ENCODE measurements at regions not wholly inside any gene's neighbourhood (a gene's known extent, or its start where the extent isn't known, plus 50 kb on each side); places are given as distances from the start of the nearest gene placed in this dataset.
"Not testable (repeated sequence)": the region's sequence is repeated elsewhere in the genome, so short reads cannot be mapped to it uniquely, and the experiment has no call there.

DNA sequence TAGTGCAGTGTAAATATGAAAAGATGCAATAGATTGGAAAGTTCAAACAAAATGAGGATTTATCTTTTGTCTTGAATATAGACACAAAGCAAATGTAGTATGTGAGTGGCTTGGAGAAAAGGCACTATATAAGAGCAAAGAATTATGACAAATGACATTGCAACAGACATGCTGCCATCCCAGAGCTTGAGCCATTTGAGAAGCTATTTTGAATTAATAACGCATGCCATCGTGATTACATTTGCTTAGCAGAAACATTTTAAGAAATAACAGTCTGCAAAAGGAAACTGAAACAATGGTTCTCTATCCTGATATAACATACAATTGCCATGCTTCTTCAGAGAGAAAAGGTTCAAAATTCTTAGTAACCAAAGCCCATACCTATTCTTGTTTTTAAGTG is 677.1 kb downstream of the ZEB2 start:
- H3K4me3 ChIP-seq (ENCODE audit: low read depth, low read length) = no peak overlapping the region
- no peak for DNase-seq (ENCODE audit: low read depth)
- ChIA-PET POLR2A (no interaction called here), CTCF (interaction anchor here (1.2 kb wide), 1 partner anchor 11 kb away, joined by 4 read pairs; no protein-coding TSS in a partner anchor)
- no peaks in the 10 kb centered on the region for H3K36me3 ChIP-seq (ENCODE audit: control insufficient read depth, insufficient read depth, low read length)
- H3K27me3 ChIP-seq (ENCODE audit: control insufficient read depth, insufficient read depth, low read length) = no peaks in the 10 kb centered on the region
- no peak for TF ChIP-seq CTCF (IDR thresholded peaks at IDR 0.05; ENCODE audit: insufficient read depth, low read depth, low read length)

DNA sequence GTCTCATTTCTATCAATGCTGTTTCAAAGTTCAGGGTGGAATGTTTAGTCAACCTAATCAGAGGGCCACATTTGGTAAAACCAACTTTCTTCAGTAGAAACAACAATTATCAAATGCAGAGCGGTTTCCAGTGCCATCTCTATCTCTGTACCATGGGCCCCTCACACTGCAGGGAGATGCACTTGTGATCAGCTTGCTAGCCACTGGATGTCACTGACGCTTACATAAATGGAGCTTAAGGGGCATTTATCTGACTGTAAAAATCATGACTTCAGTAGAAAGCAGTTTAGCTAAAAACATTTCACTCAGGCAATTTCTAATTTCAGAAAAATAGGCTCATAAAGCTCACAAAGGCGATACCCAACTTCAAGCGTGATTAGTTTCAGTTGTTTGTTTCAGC is 678.0 kb downstream of the ZEB2 start:
- Histone ChIP-seq H3K4me3 (ENCODE audit: low read depth, low read length) (no peak overlapping the region), H3K36me3 (ENCODE audit: control insufficient read depth, insufficient read depth, low read length) (no peaks in the 10 kb centered on the region), H3K27me3 (ENCODE audit: control insufficient read depth, insufficient read depth, low read length) (no peaks in the 10 kb centered on the region)
- no peak for DNase-seq (ENCODE audit: low read depth)
- CTCF ChIA-PET = no interaction called here
- POLR2A ChIA-PET = no interaction called here
- TF ChIP-seq CTCF (IDR thresholded peaks at IDR 0.05; ENCODE audit: insufficient read depth, low read depth, low read length) = no peak

DNA sequence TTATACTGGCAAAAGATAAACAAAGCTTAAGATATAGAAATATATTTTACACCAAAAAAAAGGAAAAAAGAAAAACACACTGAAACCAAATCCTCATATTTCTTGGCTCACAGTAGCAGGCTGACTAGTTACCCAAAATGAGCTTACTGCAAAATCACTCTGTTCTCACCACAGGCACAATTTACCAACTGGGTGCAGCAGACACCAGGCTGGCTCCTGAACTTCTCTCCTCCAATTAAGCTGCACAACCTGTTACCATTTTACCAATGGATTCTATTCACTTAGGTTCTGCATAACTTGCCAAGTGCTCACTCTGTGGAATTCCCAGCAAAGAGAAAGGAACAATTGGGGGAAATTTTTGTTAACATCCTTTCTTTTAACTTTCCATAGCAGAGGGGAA is 679.3 kb downstream of the ZEB2 start:
- CTCF ChIA-PET = interaction anchor here (0.7 kb wide), 1 partner anchor 9 kb away, joined by 3 read pairs; no protein-coding TSS in a partner anchor
- DNase-seq (ENCODE audit: low read depth) = no peak
- no peaks in the 10 kb centered on the region for H3K36me3 ChIP-seq (ENCODE audit: control insufficient read depth, insufficient read depth, low read length)
- no peak overlapping the region for H3K4me3 ChIP-seq (ENCODE audit: low read depth, low read length)
- no peak for TF ChIP-seq CTCF (IDR thresholded peaks at IDR 0.05; ENCODE audit: insufficient read depth, low read depth, low read length)
- POLR2A ChIA-PET = no interaction called here
- no peaks in the 10 kb centered on the region for H3K27me3 ChIP-seq (ENCODE audit: control insufficient read depth, insufficient read depth, low read length)

DNA sequence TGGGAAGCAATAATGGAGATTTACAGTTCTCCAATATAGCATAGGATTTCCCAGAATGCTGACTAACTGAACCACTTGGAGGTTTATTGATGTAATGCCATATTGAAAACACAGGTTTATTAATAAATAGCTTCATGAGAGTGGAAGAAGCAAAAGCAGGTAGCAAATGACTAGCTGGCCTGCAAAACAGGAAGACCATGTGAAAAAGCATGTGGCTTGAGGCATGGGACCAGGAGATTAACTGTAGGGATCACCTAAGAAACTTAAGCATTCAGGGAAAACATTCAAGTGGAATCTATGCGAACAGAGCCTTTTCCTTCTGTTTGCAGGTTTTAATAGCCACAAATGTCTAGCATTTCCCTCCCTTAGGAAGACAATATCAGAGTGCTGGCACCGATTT is 679.7 kb downstream of the ZEB2 start:
- CTCF ChIA-PET = interaction anchor here (0.7 to 1.4 kb wide), 2 partner anchors 8 to 32 kb away, joined by 3 read pairs; no protein-coding TSS in a partner anchor

GRCh38 chr2:143839456-143839855 is 680.5 kb downstream of the ZEB2 start:
- H3K36me3 ChIP-seq (ENCODE audit: control insufficient read depth, insufficient read depth, low read length) = no peaks in the 10 kb centered on the region
- H3K4me3 ChIP-seq (ENCODE audit: low read depth, low read length) = no peak overlapping the region
- DNase-seq (ENCODE audit: low read depth) = no peak
- TF ChIP-seq CTCF (IDR thresholded peaks at IDR 0.05; ENCODE audit: insufficient read depth, low read depth, low read length) = no peak
- no peaks in the 10 kb centered on the region for H3K27me3 ChIP-seq (ENCODE audit: control insufficient read depth, insufficient read depth, low read length)
- ChIA-PET POLR2A (no interaction called here), CTCF (interaction anchor here (0.7 to 1.4 kb wide), 2 partner anchors 31 to 86 kb away, joined by 3 read pairs; no protein-coding TSS in a partner anchor)

More for the DNA sequence above, 679.7 kb downstream of the ZEB2 start:
- H3K27me3 ChIP-seq (ENCODE audit: control insufficient read depth, insufficient read depth, low read length) = no peaks in the 10 kb centered on the region
- TF ChIP-seq CTCF (IDR thresholded peaks at IDR 0.05; ENCODE audit: insufficient read depth, low read depth, low read length) = no peak
- DNase-seq (ENCODE audit: low read depth) = no peak
- H3K4me3 ChIP-seq (ENCODE audit: low read depth, low read length) = no peak overlapping the region
- no peaks in the 10 kb centered on the region for H3K36me3 ChIP-seq (ENCODE audit: control insufficient read depth, insufficient read depth, low read length)
- POLR2A ChIA-PET = no interaction called here

DNA sequence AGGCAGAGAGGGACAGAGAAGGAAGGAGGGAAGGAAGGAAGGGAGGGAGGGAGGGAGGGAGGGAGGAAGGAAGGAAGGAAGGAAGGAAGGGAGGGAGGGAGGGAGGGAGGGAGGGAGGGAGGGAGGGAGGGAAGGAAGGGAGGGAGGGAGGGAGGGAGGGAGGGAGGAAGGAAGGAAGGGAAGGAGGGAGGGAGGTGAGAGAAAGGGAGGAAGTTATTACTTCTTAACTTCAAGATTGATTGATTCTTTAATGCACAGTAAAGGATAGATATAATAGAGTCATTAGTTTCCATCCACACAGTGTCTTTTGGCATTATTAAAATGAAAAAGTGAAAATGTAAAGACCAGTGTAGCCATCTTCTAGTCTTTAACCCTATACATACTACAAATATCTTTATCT is 682.9 kb downstream of the ZEB2 start:
- POLR2A ChIA-PET; H3K27me3 ChIP-seq (ENCODE audit: control insufficient read depth, insufficient read depth, low read length); H3K4me3 ChIP-seq (ENCODE audit: low read depth, low read length); DNase-seq (ENCODE audit: low read depth); H3K36me3 ChIP-seq (ENCODE audit: control insufficient read depth, insufficient read depth, low read length); CTCF ChIA-PET: not testable (repeated sequence)
